ENCODE measurements at regions not wholly inside any gene's neighbourhood (a gene's known extent, or its start where the extent isn't known, plus 50 kb on each side); places are given as distances from the start of the nearest gene placed in this dataset.

- H3K9me3 ChIP-seq (replicated peaks in 1 of 3): no peaks in the 10 kb centered on the region
- no peak overlapping the region for H3K4me3 ChIP-seq
- WGBS, 4 donors: 42 to 53% (median 46%) methylated on average over 5 of the region's 5 CpGs
- no peak for TF ChIP-seq CTCF (IDR thresholded peaks at IDR 0.05)
- TF ChIP-seq POLR2A (IDR thresholded peaks at IDR 0.05): no peak
- no peaks in the 10 kb centered on the region for H3K4me1 ChIP-seq (replicated peaks in 1 of 2)
- H3K36me3 ChIP-seq (replicated peaks in 1 of 2): no peaks in the 10 kb centered on the region
- no peak overlapping the region for H3K27ac ChIP-seq
- no peaks in the 10 kb centered on the region for H3K27me3 ChIP-seq
- no peak for DNase-seq
- intact Hi-C loops (cut with DNase I): no loop called here
These were observed 368.8 kb downstream of the ADRA2A start for GRCh38 chr10:111445667-111446066.

GRCh38 chr10:111446966-111447365, 370.1 kb downstream of the ADRA2A start:
- intact Hi-C loops (cut with DNase I): no loop called here
- H3K27me3 ChIP-seq: no peaks in the 10 kb centered on the region
- H3K4me3 ChIP-seq: no peak overlapping the region
- no peak for DNase-seq
- H3K9me3 ChIP-seq (replicated peaks in 1 of 3): no peaks in the 10 kb centered on the region
- TF ChIP-seq CTCF (IDR thresholded peaks at IDR 0.05): no peak
- no peak for TF ChIP-seq POLR2A (IDR thresholded peaks at IDR 0.05)
- no peaks in the 10 kb centered on the region for H3K4me1 ChIP-seq (replicated peaks in 1 of 2)
- H3K27ac ChIP-seq: no peak overlapping the region
- H3K36me3 ChIP-seq (replicated peaks in 1 of 2): no peaks in the 10 kb centered on the region

- TF ChIP-seq CTCF (IDR thresholded peaks at IDR 0.05) (no peak), POLR2A (IDR thresholded peaks at IDR 0.05) (no peak)
- intact Hi-C loops (cut with DNase I): no loop called here
- 68 to 77% (median 69%) methylated on average over 3 of the region's 3 CpGs for WGBS, 4 donors
These were observed 375.3 kb downstream of the ADRA2A start for GRCh38 chr10:111452153-111452552.

GRCh38 chr10:111455776-111456426, 379.1 kb downstream of the ADRA2A start:
- intact Hi-C loops (cut with DNase I): no loop called here
- DNase-seq: peak in 2 of 7 donors; percentile 10 to 24
- Histone ChIP-seq H3K36me3 (replicated peaks in 1 of 2) (no peaks in the 10 kb centered on the region), H3K4me3 (no peak overlapping the region), H3K27me3 (no peaks in the 10 kb centered on the region), H3K27ac (no peak overlapping the region), H3K4me1 (replicated peaks in 1 of 2) (no peaks in the 10 kb centered on the region), H3K9me3 (replicated peaks in 1 of 3) (no peaks in the 10 kb centered on the region)
- TF ChIP-seq POLR2A (IDR thresholded peaks at IDR 0.05) (no peak), CTCF (IDR thresholded peaks at IDR 0.05) (no peak)
- 26 to 44% (median 30%) methylated on average over 2 of the region's 2 CpGs for WGBS, 4 donors

More at GRCh38 chr10:111452153-111452552, 375.3 kb downstream of the ADRA2A start:
- no peaks in the 10 kb centered on the region for H3K4me1 ChIP-seq (replicated peaks in 1 of 2)
- H3K27me3 ChIP-seq: no peaks in the 10 kb centered on the region
- no peak for DNase-seq
- no peak overlapping the region for H3K4me3 ChIP-seq
- no peak overlapping the region for H3K27ac ChIP-seq
- no peaks in the 10 kb centered on the region for H3K9me3 ChIP-seq (replicated peaks in 1 of 3)
- no peaks in the 10 kb centered on the region for H3K36me3 ChIP-seq (replicated peaks in 1 of 2)
